Thyroid gland (tissue), 4 donors: ENCODE measurements at regions not wholly inside any gene's neighbourhood (a gene's known extent, or its start where the extent isn't known, plus 50 kb on each side); places are given as distances from the start of the nearest gene placed in this dataset.

Experiments used
- DNase-seq, 2 donors: peaks; one replicate each; pipeline ENCODE4 v3.0.0-alpha.2; 2019
- H3K27ac ChIP-seq, 3 donors: fragments of 200-600 bp; sonication (generic); 1 replicate in 2 of 3; 2 replicates in 1 of 3; pipeline ENCODE4 v1.5.1; 2016 to 2019; ENCODE audit warnings: mild to moderate bottlenecking in 1 of 3, moderate library complexity in 1 of 3
- H3K27me3 ChIP-seq: fragments of 200-600 bp; sonication (generic); one replicate; pipeline ENCODE4 v1.5.1; 2019
- H3K36me3 ChIP-seq, 2 donors: fragments of 200-600 bp; sonication (generic); one replicate each; pipeline ENCODE4 v1.5.1; 2016 to 2019
- H3K4me1 ChIP-seq, 2 donors: fragments of 200-600 bp; sonication (generic); one replicate each; pipeline ENCODE4 v1.5.1; 2017 to 2019
- H3K4me3 ChIP-seq, 3 donors: fragments of 200-600 bp; sonication (generic); replicated peaks in 1 of 3; 1 replicate in 2 of 3; 2 replicates in 1 of 3; pipeline ENCODE4 v1.5.1; 2016; ENCODE audit warnings: mild to moderate bottlenecking in 1 of 3
- H3K9me3 ChIP-seq: fragments of 200-600 bp; sonication (generic); one replicate; pipeline ENCODE4 v1.5.1; 2017
- CTCF ChIP-seq, 6 experiments: fragments of 200-600 bp in 3 of 6; fragments of 450-650 bp in 3 of 6; sonication (generic) in 3 of 6; IDR thresholded peaks; one replicate each; pipeline ENCODE4 v1.5.1; 2016 to 2019; ENCODE audit warnings: antibody characterized with exemption in 6 of 6, mild to moderate bottlenecking in 2 of 6, inconsistent platforms in 1 of 6, moderate library complexity in 1 of 6
- POLR2A ChIP-seq, 2 donors: fragments of 450-650 bp; IDR thresholded peaks; one replicate each; pipeline ENCODE4 v1.6.1; 2017; ENCODE audit warnings: antibody characterized with exemption in 2 of 2, mild to moderate bottlenecking in 2 of 2, moderate library complexity in 1 of 2
- WGBS, 2 donors: methylation state at CpG; one replicate each; pipeline ENCODE4 v1.1.5; 2017; 5-methylcytosine and 5-hydroxymethylcytosine counted together
- intact Hi-C: fragments of 100-400 bp; cut with DNase I; formaldehyde crosslinking; loops from one replicate; pipeline ENCODE4 v1.15.1; 2023

- no peak for DNase-seq
- Histone ChIP-seq H3K4me3 (no peak overlapping the region), H3K36me3 (no peaks in the 10 kb centered on the region), H3K4me1 (no peaks in the 10 kb centered on the region), H3K9me3 (no peaks in the 10 kb centered on the region), H3K27me3 (no peaks in the 10 kb centered on the region), H3K27ac (no peak overlapping the region)
- WGBS, 2 donors = 83 to 87% methylated on average over 3 of the region's 3 CpGs
- intact Hi-C loops = no loop called here
- no peak for TF ChIP-seq CTCF (IDR thresholded peaks at IDR 0.05)
- no peak for TF ChIP-seq POLR2A (IDR thresholded peaks at IDR 0.05)
Observed at GRCh38 chr4:110961066-110961465, 338.2 kb upstream of the PITX2 start.

GRCh38 chr4:110962616-110963015 lies 339.7 kb upstream of the PITX2 start:
- Histone ChIP-seq H3K4me3 (no peak overlapping the region), H3K27me3 (no peaks in the 10 kb centered on the region), H3K9me3 (no peaks in the 10 kb centered on the region), H3K4me1 (no peaks in the 10 kb centered on the region), H3K36me3 (no peaks in the 10 kb centered on the region), H3K27ac (no peak overlapping the region)
- intact Hi-C loops = no loop called here
- WGBS, 2 donors = 85 to 88% methylated on average over 3 of the region's 3 CpGs
- TF ChIP-seq POLR2A (IDR thresholded peaks at IDR 0.05) (no peak), CTCF (IDR thresholded peaks at IDR 0.05) (no peak)
- no peak for DNase-seq

GRCh38 chr4:110963662-110964280 lies 340.9 kb upstream of the PITX2 start:
- H3K27me3 ChIP-seq = no peaks in the 10 kb centered on the region
- no peaks in the 10 kb centered on the region for H3K36me3 ChIP-seq
- TF ChIP-seq POLR2A (IDR thresholded peaks at IDR 0.05) = no peak
- TF ChIP-seq CTCF (IDR thresholded peaks at IDR 0.05) = no peak
- H3K4me1 ChIP-seq = no peaks in the 10 kb centered on the region
- no peak overlapping the region for H3K4me3 ChIP-seq
- H3K27ac ChIP-seq = no peak overlapping the region
- DNase-seq = no peak
- intact Hi-C loops = no loop called here
- WGBS, 2 donors = 50 to 56% methylated on average over 11 of the region's 11 CpGs
- no peaks in the 10 kb centered on the region for H3K9me3 ChIP-seq

- no peak for TF ChIP-seq POLR2A (IDR thresholded peaks at IDR 0.05)
- TF ChIP-seq CTCF (IDR thresholded peaks at IDR 0.05) = no peak
- DNase-seq = no peak
- intact Hi-C loops = no loop called here
- Histone ChIP-seq H3K9me3 (no peaks in the 10 kb centered on the region), H3K27me3 (no peaks in the 10 kb centered on the region), H3K4me3 (no peak overlapping the region), H3K36me3 (no peaks in the 10 kb centered on the region), H3K4me1 (no peaks in the 10 kb centered on the region), H3K27ac (no peak overlapping the region)
- 69 to 85% methylated on average over 1 of the region's 1 CpG for WGBS, 2 donors
Observed at GRCh38 chr4:110967936-110968335, 345.1 kb upstream of the PITX2 start.

- Histone ChIP-seq H3K27me3 (no peaks in the 10 kb centered on the region), H3K9me3 (no peaks in the 10 kb centered on the region), H3K27ac (no peak overlapping the region), H3K4me1 (no peaks in the 10 kb centered on the region), H3K4me3 (no peak overlapping the region), H3K36me3 (no peaks in the 10 kb centered on the region)
- WGBS, 2 donors = 11 to 19% methylated on average over 3 of the region's 3 CpGs
- DNase-seq = no peak
- no peak for TF ChIP-seq CTCF (IDR thresholded peaks at IDR 0.05)
- no peak for TF ChIP-seq POLR2A (IDR thresholded peaks at IDR 0.05)
- intact Hi-C loops = no loop called here
Observed at GRCh38 chr4:110970642-110971041, 347.8 kb upstream of the PITX2 start.
